IPS DF 4.7 (cell line): ENCODE measurements at regions not wholly inside any gene's neighbourhood (a gene's known extent, or its start where the extent isn't known, plus 50 kb on each side); places are given as distances from the start of the nearest gene placed in this dataset.
"Not testable (repeated sequence)": the region's sequence is repeated elsewhere in the genome, so short reads cannot be mapped to it uniquely, and the experiment has no call there.

Experiments
- DNase-seq: peaks from one replicate; pipeline ENCODE4 v3.0.0-alpha.2; 2013; ENCODE audit warnings: low spot score; ENCODE audit errors: extremely low read depth

DNA sequence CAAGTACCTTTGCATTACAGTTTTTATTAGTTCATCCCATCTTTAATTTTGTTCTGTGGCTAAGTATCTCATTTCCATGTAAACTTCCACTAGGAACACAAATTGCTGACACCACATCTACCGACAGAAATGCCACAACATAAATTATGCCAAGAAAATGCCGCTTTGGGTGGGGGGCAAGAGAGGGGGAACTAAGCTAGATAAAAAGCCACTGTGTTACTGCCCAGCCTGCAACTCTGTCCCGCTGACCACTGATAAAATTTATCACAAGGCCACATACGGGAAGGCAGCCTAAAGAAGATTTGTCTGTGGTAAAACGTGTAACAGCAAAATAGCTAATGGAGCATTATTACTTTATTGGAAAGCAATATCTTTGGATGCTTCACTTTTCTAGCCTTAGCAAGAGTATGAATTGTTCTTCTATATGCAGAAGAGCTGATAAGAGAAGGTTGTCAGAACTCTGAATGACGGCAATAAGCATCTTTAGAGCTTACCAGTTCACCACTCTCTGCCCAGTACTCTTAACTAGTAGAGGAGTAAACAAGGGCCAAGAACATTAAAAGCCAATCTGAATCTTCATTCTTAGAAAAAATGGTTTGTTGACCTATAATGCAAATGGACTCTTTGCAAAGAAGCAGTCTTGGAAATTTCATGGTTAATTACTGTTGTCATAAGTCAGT, 172.2 kb upstream of the MEF2C start:
- no peak for DNase-seq

DNA sequence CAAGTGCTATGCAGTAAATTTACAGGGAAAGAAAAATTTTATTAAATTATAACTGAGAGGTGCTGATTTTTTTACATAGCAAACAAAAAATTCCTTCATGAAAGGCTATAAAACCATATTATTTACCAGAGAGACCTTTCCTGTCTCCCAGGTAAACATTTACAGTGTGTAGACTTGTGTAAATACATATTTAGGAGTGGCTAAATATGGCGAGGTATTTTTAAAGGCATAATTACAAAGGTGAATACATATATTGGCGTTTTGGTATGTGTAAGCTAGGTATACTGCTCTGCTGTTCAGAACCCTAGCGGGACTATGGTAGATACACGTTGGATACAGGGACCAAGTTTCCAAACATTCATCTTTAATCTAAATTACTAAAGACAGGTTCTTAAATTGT, 170.6 kb upstream of the MEF2C start:
- no peak for DNase-seq

- not testable (repeated sequence) for DNase-seq
Observed at GRCh38 chr5:89050062-89050461, 167.1 kb upstream of the MEF2C start.

DNA sequence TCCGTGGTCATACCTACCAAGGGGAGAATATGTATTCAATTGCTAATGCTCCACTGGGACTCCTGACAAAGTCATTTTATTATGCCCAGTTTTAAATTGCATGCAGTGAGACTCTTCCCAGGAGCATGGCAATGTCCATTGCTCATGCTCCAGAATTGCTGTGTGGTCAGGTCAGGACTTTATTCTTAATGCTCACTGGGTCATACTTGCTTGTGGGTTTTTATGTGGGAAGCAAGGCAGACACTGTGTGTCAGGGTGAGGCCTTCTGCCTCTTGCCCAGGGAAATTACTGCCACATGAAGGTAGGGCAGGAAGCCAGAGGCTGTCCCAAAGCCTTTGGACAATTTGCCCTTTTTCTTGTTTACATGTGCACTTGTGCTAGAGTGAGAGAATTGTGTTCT, 164.6 kb upstream of the MEF2C start:
- DNase-seq = no peak

- DNase-seq = no peak
Observed at GRCh38 chr5:89045216-89045615, 162.2 kb upstream of the MEF2C start.

- no peak for DNase-seq
Observed at GRCh38 chr5:89044674-89045200, 161.8 kb upstream of the MEF2C start.

GRCh38 chr5:89043676-89044075, 160.7 kb upstream of the MEF2C start:
- no peak for DNase-seq

- no peak for DNase-seq
Observed at GRCh38 chr5:89042746-89043145, 159.8 kb upstream of the MEF2C start.

DNA sequence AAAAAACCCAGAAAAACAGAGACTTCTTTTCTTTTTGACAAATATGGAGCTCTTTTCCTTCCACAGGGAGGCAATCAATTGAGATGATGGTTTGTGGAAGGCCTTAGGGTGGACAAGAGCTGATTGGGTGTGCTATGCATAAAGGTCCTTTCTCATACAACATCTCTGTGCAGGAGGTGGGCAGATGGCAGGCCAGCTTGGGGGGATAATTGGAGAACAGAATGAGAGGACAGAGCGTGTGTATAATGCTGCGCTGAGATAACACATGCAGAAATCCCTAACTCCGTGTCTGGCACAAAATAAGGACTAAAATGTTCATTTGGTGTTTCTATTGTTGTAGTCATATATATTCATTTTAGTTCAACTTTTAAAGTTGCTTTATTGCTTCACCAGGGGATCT, 159.0 kb upstream of the MEF2C start:
- DNase-seq = no peak

DNA sequence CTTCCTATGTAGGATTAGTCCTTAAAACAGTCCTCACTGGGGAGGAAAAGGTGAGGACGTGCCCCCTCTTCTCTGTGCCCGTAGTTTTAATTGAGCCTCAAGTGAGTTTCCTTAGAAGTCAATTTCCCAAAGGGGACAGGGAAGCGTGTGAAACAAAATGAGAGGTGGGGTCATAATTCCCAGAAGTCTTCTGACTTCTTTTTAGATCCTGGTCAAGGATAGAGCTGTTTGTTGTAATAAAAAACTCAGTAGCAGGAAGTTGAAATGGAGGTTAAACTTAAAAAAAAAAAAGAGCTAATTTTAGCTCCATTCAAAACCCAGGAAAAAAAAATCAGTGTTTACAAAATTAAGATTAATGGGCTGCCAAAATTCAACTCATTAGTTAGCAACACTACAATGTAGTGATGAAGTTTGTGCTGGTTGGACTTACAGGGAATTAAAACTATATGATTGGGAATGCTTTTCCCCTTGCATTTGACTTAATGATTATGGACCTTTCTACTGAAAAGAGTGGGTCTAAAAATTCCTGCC, 158.3 kb upstream of the MEF2C start:
- DNase-seq = no peak

GRCh38 chr5:89036704-89037489, 153.9 kb upstream of the MEF2C start:
- DNase-seq = no peak

GRCh38 chr5:89036166-89036565, 153.2 kb upstream of the MEF2C start:
- DNase-seq = no peak

GRCh38 chr5:89034588-89034987, 151.6 kb upstream of the MEF2C start:
- DNase-seq = no peak

GRCh38 chr5:89030798-89031197, 147.8 kb upstream of the MEF2C start:
- no peak for DNase-seq

DNA sequence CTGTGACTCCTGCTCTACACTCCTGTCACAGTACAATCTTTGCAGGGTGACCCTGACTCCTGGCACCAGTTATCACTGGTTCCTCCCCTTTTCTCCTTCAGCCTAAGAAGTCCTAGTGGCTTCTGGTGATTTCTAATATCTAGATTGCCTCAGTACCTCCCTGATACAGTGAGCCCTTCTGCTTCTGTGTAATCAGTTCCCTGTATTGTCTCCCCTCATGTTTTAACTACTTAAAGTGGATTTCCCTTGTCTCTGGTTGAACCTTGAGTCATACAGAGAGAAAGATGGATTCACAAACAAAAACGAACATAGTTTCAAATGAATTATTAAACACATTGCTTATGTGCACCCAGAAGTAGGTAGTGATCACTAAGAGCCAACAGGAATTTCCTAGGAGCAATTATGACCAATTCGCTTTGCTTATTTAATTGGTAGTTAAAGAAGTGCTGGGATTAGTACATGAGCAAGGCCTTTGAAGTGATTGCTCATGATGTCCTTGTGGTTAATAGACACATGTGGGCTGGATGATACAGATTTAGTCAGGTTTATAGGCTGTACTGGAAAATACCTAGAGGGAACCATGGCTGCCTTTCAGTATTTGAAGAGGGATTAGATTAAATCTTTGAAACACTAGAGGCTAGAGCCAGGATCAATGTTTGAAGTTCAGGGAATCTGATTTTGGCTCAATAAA, 145.8 kb upstream of the MEF2C start:
- no peak for DNase-seq

- no peak for DNase-seq
Observed at GRCh38 chr5:89024045-89024444, 141.1 kb upstream of the MEF2C start.

DNA sequence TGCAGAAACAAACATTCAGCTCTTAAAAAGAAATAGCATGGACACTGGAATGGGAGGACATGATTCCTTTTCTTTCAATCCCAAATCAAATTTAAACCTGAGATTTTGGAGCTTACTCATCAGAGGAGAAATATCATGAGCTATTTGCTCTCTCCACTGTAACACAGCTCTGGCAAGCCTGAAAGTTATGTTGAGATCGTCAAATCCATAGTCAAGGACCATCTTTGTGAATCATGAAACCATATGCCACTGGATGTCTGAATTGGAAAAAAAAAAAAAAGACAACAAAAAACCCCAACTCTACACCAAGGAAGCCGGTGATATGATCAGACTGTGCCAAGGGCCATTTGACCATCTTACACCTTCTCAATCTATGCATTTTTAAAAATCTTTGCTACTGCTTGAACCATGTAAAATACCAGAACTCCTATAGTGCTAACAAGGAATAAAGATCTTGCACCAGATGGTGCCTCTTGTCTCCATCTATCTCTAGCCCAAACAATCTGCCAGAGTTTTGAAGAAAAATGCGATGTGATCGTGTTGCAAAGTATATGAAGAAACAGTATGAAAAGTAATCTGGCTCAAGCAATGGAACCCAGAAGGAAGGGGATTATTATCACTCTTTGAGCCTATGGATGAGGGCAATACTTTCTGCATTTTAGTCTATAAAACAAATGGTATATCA, 138.1 kb upstream of the MEF2C start:
- no peak for DNase-seq

DNA sequence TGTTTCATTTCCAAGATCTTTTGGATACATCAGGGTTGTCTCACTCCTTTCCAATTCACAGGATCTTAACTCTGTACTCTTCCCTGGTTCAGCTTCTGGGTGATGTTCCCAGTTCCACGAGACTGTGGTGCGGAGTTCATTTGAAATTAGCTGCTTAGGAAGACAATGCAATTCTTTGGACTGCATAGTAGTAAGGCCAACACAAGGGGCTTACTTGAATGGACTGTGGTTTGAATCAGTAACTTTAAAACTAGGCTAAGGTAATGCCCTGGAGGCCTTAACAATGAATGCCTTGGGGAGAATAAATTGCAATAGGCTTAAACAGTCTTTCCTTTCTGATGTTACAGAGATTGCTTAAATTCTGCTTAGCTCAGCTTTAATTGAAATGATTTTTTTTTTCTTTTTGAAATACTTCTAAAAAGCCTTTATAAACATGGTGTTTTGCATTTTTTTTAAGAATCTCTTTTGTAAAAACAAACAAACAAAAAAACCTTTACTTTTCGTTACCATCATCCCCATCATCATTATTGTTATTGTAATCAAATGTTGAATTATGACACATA, 133.8 kb upstream of the MEF2C start:
- DNase-seq = no peak

GRCh38 chr5:89015409-89015808, 132.4 kb upstream of the MEF2C start:
- no peak for DNase-seq

DNA sequence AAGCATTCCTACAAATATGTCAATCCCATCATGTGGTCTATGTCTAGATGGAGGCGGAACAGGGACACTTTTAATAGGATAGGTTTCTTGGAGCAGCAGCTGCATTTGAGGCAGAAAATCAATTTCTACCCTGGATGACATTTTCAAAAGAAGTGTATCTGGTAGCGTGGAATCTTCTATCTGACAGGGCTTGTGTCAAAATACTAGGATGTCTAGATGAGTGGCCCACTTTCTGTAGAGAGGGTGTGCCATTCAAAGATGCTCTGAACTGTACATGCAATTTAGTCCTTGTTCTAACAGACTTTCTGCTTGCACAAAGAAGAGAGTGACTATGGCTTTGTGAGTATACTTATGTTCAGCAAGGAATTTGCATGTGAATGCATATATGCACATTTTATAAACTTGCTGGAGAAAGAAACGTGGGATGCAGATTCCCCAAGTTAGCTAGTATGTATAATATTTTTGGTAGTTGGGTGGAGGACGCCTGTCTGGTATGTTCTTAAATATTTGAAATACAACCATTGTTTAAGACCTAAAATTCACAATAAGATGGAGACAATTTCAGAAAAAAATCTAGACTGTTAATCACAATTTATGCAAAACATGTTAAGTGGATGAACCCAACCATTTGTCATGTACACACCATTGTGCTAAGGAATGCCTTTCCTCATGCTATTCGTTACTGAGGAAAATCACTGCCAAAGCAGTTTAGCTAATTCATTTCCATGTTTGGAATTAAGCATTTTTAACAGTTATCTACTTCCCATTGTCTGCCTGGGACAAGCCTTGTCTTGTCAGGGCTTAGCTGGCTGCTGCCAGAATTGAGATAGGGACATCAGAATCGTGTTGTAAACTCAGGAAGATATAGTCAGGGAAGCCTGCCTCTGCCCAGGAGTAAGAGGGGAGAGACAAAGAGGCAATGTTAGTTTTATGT, 129.1 kb upstream of the MEF2C start:
- no peak for DNase-seq
